ENCODE measurements at regions not wholly inside any gene's neighbourhood (a gene's known extent, or its start where the extent isn't known, plus 50 kb on each side); places are given as distances from the start of the nearest gene placed in this dataset.

- H3K4me1 ChIP-seq (ENCODE audit: control insufficient read depth, insufficient read depth, low read length), result peaks cover 10% of the 10 kb centered on the region
- H3K9me3 ChIP-seq (ENCODE audit: control insufficient read depth, low read depth, low read length), result no peaks in the 10 kb centered on the region
- H3K27ac ChIP-seq (ENCODE audit: low read length), result no peak overlapping the region
- H3K4me3 ChIP-seq (ENCODE audit: low read length), result no peak overlapping the region
- WGBS (ENCODE audit: insufficient coverage, low lambda C conversion rate), result no CpG with 5 or more reads among the region's 1 CpG
- H3K36me3 ChIP-seq (ENCODE audit: control insufficient read depth, insufficient read depth, low read length), result no peaks in the 10 kb centered on the region
- DNase-seq, result no peak
- H3K27me3 ChIP-seq (ENCODE audit: control insufficient read depth, insufficient read depth, low read length), result no peaks in the 10 kb centered on the region
Measured at GRCh38 chr2:187920511-187920910, 366.3 kb upstream of the TFPI start.

DNA sequence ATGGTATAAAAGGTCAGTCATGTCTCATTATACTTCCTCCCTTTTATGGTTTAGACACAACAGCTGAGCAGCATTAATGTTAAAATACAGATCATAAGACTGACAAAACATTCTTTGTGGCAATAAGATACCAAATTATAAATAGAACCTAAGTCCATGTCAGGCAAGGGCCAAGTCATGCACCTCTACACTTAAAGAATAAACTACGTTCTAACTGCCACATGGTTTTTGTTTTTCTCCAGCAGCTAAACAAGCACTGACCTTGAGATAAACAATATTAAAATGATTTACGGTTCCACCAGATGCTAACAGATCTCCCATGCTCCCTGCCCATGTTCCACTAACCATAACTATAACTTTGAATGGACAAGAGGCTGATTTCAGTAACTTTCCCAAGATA lies 368.6 kb upstream of the TFPI start:
- H3K27me3 ChIP-seq (ENCODE audit: control insufficient read depth, insufficient read depth, low read length), result no peaks in the 10 kb centered on the region
- no peak overlapping the region for H3K27ac ChIP-seq (ENCODE audit: low read length)
- no peak overlapping the region for H3K4me3 ChIP-seq (ENCODE audit: low read length)
- no CpG with 5 or more reads among the region's 2 CpGs for WGBS (ENCODE audit: insufficient coverage, low lambda C conversion rate)
- DNase-seq, result no peak
- H3K4me1 ChIP-seq (ENCODE audit: control insufficient read depth, insufficient read depth, low read length), result peaks cover 10% of the 10 kb centered on the region
- H3K9me3 ChIP-seq (ENCODE audit: control insufficient read depth, low read depth, low read length), result no peaks in the 10 kb centered on the region
- H3K36me3 ChIP-seq (ENCODE audit: control insufficient read depth, insufficient read depth, low read length), result no peaks in the 10 kb centered on the region

- Histone ChIP-seq H3K27ac (ENCODE audit: low read length) (no peak overlapping the region), H3K4me1 (ENCODE audit: control insufficient read depth, insufficient read depth, low read length) (peaks cover 10% of the 10 kb centered on the region), H3K9me3 (ENCODE audit: control insufficient read depth, low read depth, low read length) (no peaks in the 10 kb centered on the region), H3K4me3 (ENCODE audit: low read length) (no peak overlapping the region), H3K27me3 (ENCODE audit: control insufficient read depth, insufficient read depth, low read length) (no peaks in the 10 kb centered on the region), H3K36me3 (ENCODE audit: control insufficient read depth, insufficient read depth, low read length) (no peaks in the 10 kb centered on the region)
- DNase-seq, result peak; percentile 13 to 16
Measured at GRCh38 chr2:187924293-187924692, 367.4 kb upstream of the GULP1 start.

- Histone ChIP-seq H3K4me3 (ENCODE audit: low read length) (no peak overlapping the region), H3K4me1 (ENCODE audit: control insufficient read depth, insufficient read depth, low read length) (no peaks in the 10 kb centered on the region)
- no CpG with 5 or more reads among the region's 6 CpGs for WGBS (ENCODE audit: insufficient coverage, low lambda C conversion rate)
Measured at GRCh38 chr2:187934236-187934635, 357.4 kb upstream of the GULP1 start.

DNA sequence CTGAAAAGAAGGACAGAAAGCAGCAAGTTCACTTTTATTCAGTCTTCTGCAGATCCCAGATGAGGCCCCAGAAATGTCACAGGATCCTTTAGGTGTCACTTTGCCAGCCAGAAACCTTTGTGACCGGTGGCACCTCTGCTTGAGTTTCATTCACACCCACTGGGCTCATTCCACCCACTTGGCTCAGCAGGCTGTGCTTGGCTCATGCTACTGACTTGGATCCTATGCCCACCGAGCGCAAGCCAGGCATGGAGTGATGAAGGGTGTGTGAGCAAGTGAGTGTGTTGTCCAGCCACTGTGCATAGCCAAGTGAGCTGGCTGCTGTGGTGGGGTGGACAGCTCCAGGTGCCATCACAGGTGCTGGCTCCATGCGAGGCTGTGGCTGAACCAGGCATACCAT lies 357.0 kb upstream of the GULP1 start:
- no peaks in the 10 kb centered on the region for H3K9me3 ChIP-seq (ENCODE audit: control insufficient read depth, low read depth, low read length)
- H3K4me1 ChIP-seq (ENCODE audit: control insufficient read depth, insufficient read depth, low read length), result no peaks in the 10 kb centered on the region
- no peak for DNase-seq
- H3K27me3 ChIP-seq (ENCODE audit: control insufficient read depth, insufficient read depth, low read length), result no peaks in the 10 kb centered on the region
- H3K27ac ChIP-seq (ENCODE audit: low read length), result no peak overlapping the region
- WGBS (ENCODE audit: insufficient coverage, low lambda C conversion rate), result no CpG with 5 or more reads among the region's 4 CpGs
- H3K36me3 ChIP-seq (ENCODE audit: control insufficient read depth, insufficient read depth, low read length), result no peaks in the 10 kb centered on the region
- no peak overlapping the region for H3K4me3 ChIP-seq (ENCODE audit: low read length)

More at GRCh38 chr2:187934236-187934635, 357.4 kb upstream of the GULP1 start:
- H3K27ac ChIP-seq (ENCODE audit: low read length), result no peak overlapping the region
- H3K27me3 ChIP-seq (ENCODE audit: control insufficient read depth, insufficient read depth, low read length), result no peaks in the 10 kb centered on the region
- H3K9me3 ChIP-seq (ENCODE audit: control insufficient read depth, low read depth, low read length), result no peaks in the 10 kb centered on the region
- DNase-seq, result no peak
- H3K36me3 ChIP-seq (ENCODE audit: control insufficient read depth, insufficient read depth, low read length), result no peaks in the 10 kb centered on the region

GRCh38 chr2:187935126-187935525 lies 356.5 kb upstream of the GULP1 start:
- no peaks in the 10 kb centered on the region for H3K36me3 ChIP-seq (ENCODE audit: control insufficient read depth, insufficient read depth, low read length)

DNA sequence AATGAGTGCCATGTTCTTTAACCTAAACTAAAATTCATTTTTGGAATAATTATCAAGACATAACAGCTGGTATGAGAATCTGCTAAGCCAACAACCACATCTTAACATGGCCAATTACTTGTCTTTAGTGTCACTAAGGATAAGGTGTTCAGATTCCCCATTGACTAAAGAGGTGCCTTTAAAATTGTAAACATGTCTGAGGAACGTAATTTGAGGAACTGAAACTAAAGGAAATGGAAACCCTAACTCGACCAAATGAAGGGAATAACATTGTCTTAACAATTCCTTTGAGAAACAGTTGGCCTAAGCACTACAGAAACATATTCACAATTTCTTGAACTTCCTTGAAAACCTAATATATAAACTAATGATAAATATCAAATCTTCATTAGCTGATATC lies 355.4 kb upstream of the GULP1 start:
- DNase-seq, result no peak
- Histone ChIP-seq H3K27me3 (ENCODE audit: control insufficient read depth, insufficient read depth, low read length) (no peaks in the 10 kb centered on the region), H3K9me3 (ENCODE audit: control insufficient read depth, low read depth, low read length) (no peaks in the 10 kb centered on the region), H3K36me3 (ENCODE audit: control insufficient read depth, insufficient read depth, low read length) (no peaks in the 10 kb centered on the region), H3K4me3 (ENCODE audit: low read length) (no peak overlapping the region), H3K27ac (ENCODE audit: low read length) (no peak overlapping the region), H3K4me1 (ENCODE audit: control insufficient read depth, insufficient read depth, low read length) (no peaks in the 10 kb centered on the region)
- WGBS (ENCODE audit: insufficient coverage, low lambda C conversion rate), result no CpG with 5 or more reads among the region's 2 CpGs

More at GRCh38 chr2:187935126-187935525, 356.5 kb upstream of the GULP1 start:
- Histone ChIP-seq H3K27ac (ENCODE audit: low read length) (no peak overlapping the region), H3K9me3 (ENCODE audit: control insufficient read depth, low read depth, low read length) (no peaks in the 10 kb centered on the region), H3K27me3 (ENCODE audit: control insufficient read depth, insufficient read depth, low read length) (no peaks in the 10 kb centered on the region), H3K4me1 (ENCODE audit: control insufficient read depth, insufficient read depth, low read length) (no peaks in the 10 kb centered on the region), H3K4me3 (ENCODE audit: low read length) (no peak overlapping the region)
- DNase-seq, result no peak
- WGBS (ENCODE audit: insufficient coverage, low lambda C conversion rate), result no CpG with 5 or more reads among the region's 6 CpGs

GRCh38 chr2:187939180-187939579 lies 352.5 kb upstream of the GULP1 start:
- DNase-seq, result no peak
- no peaks in the 10 kb centered on the region for H3K36me3 ChIP-seq (ENCODE audit: control insufficient read depth, insufficient read depth, low read length)
- no peaks in the 10 kb centered on the region for H3K9me3 ChIP-seq (ENCODE audit: control insufficient read depth, low read depth, low read length)
- no peak overlapping the region for H3K27ac ChIP-seq (ENCODE audit: low read length)
- no CpG with 5 or more reads among the region's 1 CpG for WGBS (ENCODE audit: insufficient coverage, low lambda C conversion rate)
- H3K27me3 ChIP-seq (ENCODE audit: control insufficient read depth, insufficient read depth, low read length), result no peaks in the 10 kb centered on the region
- no peaks in the 10 kb centered on the region for H3K4me1 ChIP-seq (ENCODE audit: control insufficient read depth, insufficient read depth, low read length)
- no peak overlapping the region for H3K4me3 ChIP-seq (ENCODE audit: low read length)

DNA sequence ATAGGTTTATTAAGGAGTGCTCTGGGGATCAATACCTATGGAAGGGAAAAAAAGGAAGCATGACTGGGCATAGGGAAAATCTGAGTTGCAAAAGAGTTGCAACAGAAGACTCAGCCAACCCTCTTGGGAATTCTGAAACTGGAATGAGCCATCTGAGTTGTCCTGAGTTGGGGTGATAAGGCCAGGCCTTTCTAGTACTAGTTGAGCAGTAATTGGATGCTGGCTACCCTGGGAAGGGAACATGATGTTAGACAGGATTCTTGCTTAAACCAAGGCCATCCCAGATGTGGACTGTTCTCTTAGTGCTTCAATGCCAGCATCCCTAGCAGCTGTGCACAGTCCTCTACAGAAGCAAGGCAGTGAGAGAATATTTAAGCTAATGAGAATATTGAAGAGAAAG lies 348.8 kb upstream of the GULP1 start:
- Histone ChIP-seq H3K27me3 (ENCODE audit: control insufficient read depth, insufficient read depth, low read length) (no peaks in the 10 kb centered on the region), H3K9me3 (ENCODE audit: control insufficient read depth, low read depth, low read length) (no peaks in the 10 kb centered on the region), H3K4me1 (ENCODE audit: control insufficient read depth, insufficient read depth, low read length) (no peaks in the 10 kb centered on the region), H3K27ac (ENCODE audit: low read length) (no peak overlapping the region), H3K36me3 (ENCODE audit: control insufficient read depth, insufficient read depth, low read length) (no peaks in the 10 kb centered on the region), H3K4me3 (ENCODE audit: low read length) (no peak overlapping the region)
- no peak for DNase-seq

- DNase-seq, result no peak
- WGBS (ENCODE audit: insufficient coverage, low lambda C conversion rate), result 100% methylated on average over 3 of the region's 6 CpGs
Measured at GRCh38 chr2:187943772-187944369, 347.8 kb upstream of the GULP1 start.

GRCh38 chr2:187949859-187950258 lies 341.8 kb upstream of the GULP1 start:
- no peaks in the 10 kb centered on the region for H3K36me3 ChIP-seq (ENCODE audit: control insufficient read depth, insufficient read depth, low read length)
- no CpG with 5 or more reads among the region's 3 CpGs for WGBS (ENCODE audit: insufficient coverage, low lambda C conversion rate)
- no peaks in the 10 kb centered on the region for H3K27me3 ChIP-seq (ENCODE audit: control insufficient read depth, insufficient read depth, low read length)
- no peak overlapping the region for H3K4me3 ChIP-seq (ENCODE audit: low read length)
- DNase-seq, result no peak
- H3K27ac ChIP-seq (ENCODE audit: low read length), result no peak overlapping the region
- H3K9me3 ChIP-seq (ENCODE audit: control insufficient read depth, low read depth, low read length), result peaks cover 9% of the 10 kb centered on the region
- no peaks in the 10 kb centered on the region for H3K4me1 ChIP-seq (ENCODE audit: control insufficient read depth, insufficient read depth, low read length)

More at GRCh38 chr2:187943772-187944369, 347.8 kb upstream of the GULP1 start:
- Histone ChIP-seq H3K9me3 (ENCODE audit: control insufficient read depth, low read depth, low read length) (no peaks in the 10 kb centered on the region), H3K36me3 (ENCODE audit: control insufficient read depth, insufficient read depth, low read length) (no peaks in the 10 kb centered on the region), H3K4me3 (ENCODE audit: low read length) (no peak overlapping the region), H3K27me3 (ENCODE audit: control insufficient read depth, insufficient read depth, low read length) (no peaks in the 10 kb centered on the region), H3K27ac (ENCODE audit: low read length) (no peak overlapping the region), H3K4me1 (ENCODE audit: control insufficient read depth, insufficient read depth, low read length) (no peaks in the 10 kb centered on the region)
